ENCODE measurements at regions not wholly inside any gene's neighbourhood (a gene's known extent, or its start where the extent isn't known, plus 50 kb on each side); places are given as distances from the start of the nearest gene placed in this dataset.
"Not testable (repeated sequence)": the region's sequence is repeated elsewhere in the genome, so short reads cannot be mapped to it uniquely, and the experiment has no call there.

- H3K27ac ChIP-seq = no peak overlapping the region
- no peak for DNase-seq
- no peaks in the 10 kb centered on the region for H3K9me3 ChIP-seq (ENCODE audit: severe bottlenecking)
- no peaks in the 10 kb centered on the region for H3K27me3 ChIP-seq (ENCODE audit: insufficient read depth, low read depth, severe bottlenecking)
- H3K36me3 ChIP-seq = no peaks in the 10 kb centered on the region
- TF ChIP-seq CTCF (IDR thresholded peaks at IDR 0.05; ENCODE audit: low read depth, low read length) = no peak
- H3K4me3 ChIP-seq (ENCODE audit: low read depth, low read length) = no peak overlapping the region
Observed at GRCh38 chr1:213698092-213698702, 289.6 kb upstream of the PROX1 start.

- H3K27me3 ChIP-seq (ENCODE audit: insufficient read depth, low read depth, severe bottlenecking) = no peaks in the 10 kb centered on the region
- no peak overlapping the region for H3K4me3 ChIP-seq (ENCODE audit: low read depth, low read length)
- H3K27ac ChIP-seq = no peak overlapping the region
- TF ChIP-seq CTCF (IDR thresholded peaks at IDR 0.05; ENCODE audit: low read depth, low read length) = no peak
- no peaks in the 10 kb centered on the region for H3K36me3 ChIP-seq
- H3K9me3 ChIP-seq (ENCODE audit: severe bottlenecking) = no peaks in the 10 kb centered on the region
- DNase-seq = no peak
Observed at GRCh38 chr1:213702703-213703102, 285.1 kb upstream of the PROX1 start.

GRCh38 chr1:213704941-213705340 lies 282.8 kb upstream of the PROX1 start:
- no peaks in the 10 kb centered on the region for H3K9me3 ChIP-seq (ENCODE audit: severe bottlenecking)
- no peaks in the 10 kb centered on the region for H3K36me3 ChIP-seq
- no peaks in the 10 kb centered on the region for H3K27me3 ChIP-seq (ENCODE audit: insufficient read depth, low read depth, severe bottlenecking)
- no peak overlapping the region for H3K4me3 ChIP-seq (ENCODE audit: low read depth, low read length)
- DNase-seq = no peak
- TF ChIP-seq CTCF (IDR thresholded peaks at IDR 0.05; ENCODE audit: low read depth, low read length) = no peak
- no peak overlapping the region for H3K27ac ChIP-seq

GRCh38 chr1:213711833-213712490 lies 275.8 kb upstream of the PROX1 start:
- DNase-seq; H3K36me3 ChIP-seq; H3K9me3 ChIP-seq (ENCODE audit: severe bottlenecking); H3K4me3 ChIP-seq (ENCODE audit: low read depth, low read length); H3K27ac ChIP-seq; H3K27me3 ChIP-seq (ENCODE audit: insufficient read depth, low read depth, severe bottlenecking): not testable (repeated sequence)

GRCh38 chr1:213714645-213715044 lies 273.1 kb upstream of the PROX1 start:
- H3K4me3 ChIP-seq (ENCODE audit: low read depth, low read length) = no peak overlapping the region
- no peaks in the 10 kb centered on the region for H3K27me3 ChIP-seq (ENCODE audit: insufficient read depth, low read depth, severe bottlenecking)
- H3K36me3 ChIP-seq = no peaks in the 10 kb centered on the region
- no peak for TF ChIP-seq CTCF (IDR thresholded peaks at IDR 0.05; ENCODE audit: low read depth, low read length)
- DNase-seq = no peak
- H3K27ac ChIP-seq = no peak overlapping the region
- no peaks in the 10 kb centered on the region for H3K9me3 ChIP-seq (ENCODE audit: severe bottlenecking)

GRCh38 chr1:213715182-213715581 lies 272.6 kb upstream of the PROX1 start:
- Histone ChIP-seq H3K4me3 (ENCODE audit: low read depth, low read length) (no peak overlapping the region), H3K27me3 (ENCODE audit: insufficient read depth, low read depth, severe bottlenecking) (no peaks in the 10 kb centered on the region), H3K27ac (no peak overlapping the region), H3K9me3 (ENCODE audit: severe bottlenecking) (no peaks in the 10 kb centered on the region), H3K36me3 (no peaks in the 10 kb centered on the region)
- no peak for DNase-seq
- TF ChIP-seq CTCF (IDR thresholded peaks at IDR 0.05; ENCODE audit: low read depth, low read length) = no peak
